ENCODE measurements at regions not wholly inside any gene's neighbourhood (a gene's known extent, or its start where the extent isn't known, plus 50 kb on each side); places are given as distances from the start of the nearest gene placed in this dataset.

DNA sequence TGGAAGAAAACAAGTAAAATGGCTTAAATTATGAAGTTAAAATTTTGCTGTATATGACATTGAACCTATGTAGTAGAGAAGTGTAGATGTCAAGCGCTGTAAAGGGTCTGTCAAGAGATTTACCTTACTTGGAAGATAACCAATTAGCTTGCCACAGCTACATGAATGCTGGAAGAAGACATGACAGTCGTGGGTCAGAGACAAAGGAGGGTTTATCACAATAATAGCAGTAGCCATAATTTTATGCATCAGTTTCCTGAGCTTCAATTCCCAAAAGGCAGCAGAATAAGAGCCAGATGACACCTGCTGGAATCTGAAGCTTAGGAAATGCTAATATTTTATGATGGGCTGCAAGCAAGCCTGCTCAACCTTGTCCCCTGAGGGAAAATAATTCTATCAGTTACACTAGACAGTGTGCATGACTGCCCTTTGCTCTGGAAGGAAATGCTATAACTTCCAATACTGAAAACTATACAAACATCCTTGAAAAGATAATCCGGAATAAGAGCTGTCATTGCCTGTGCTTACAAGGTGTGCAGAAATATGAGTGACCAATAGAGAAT lies 292.9 kb downstream of the PRDM5 start:
- Histone ChIP-seq H3K36me3 (replicated peaks in 1 of 2; ENCODE audit: control insufficient read depth in 1 of 2, insufficient read depth in 2 of 2, low read length in 1 of 2) (no peaks in the 10 kb centered on the region), H3K79me2 (ENCODE audit: insufficient read depth) (no peaks in the 10 kb centered on the region), H3K27me3 (ENCODE audit: insufficient read depth) (no peaks in the 10 kb centered on the region), H3K4me2 (no peak overlapping the region), H3F3A (replicated peaks; ENCODE audit: insufficient read depth) (no peaks in the 10 kb centered on the region), H3K27ac (ENCODE audit: low read depth in 2 of 2, low read length in 1 of 2) (no peak overlapping the region), H4K20me1 (ENCODE audit: insufficient read depth) (no peaks in the 10 kb centered on the region), H3K9ac (no peak overlapping the region), H3K9me3 (no peaks in the 10 kb centered on the region), H2AFZ (ENCODE audit: low read depth) (no peak overlapping the region), H3K4me1 (ENCODE audit: control insufficient read depth in 1 of 2, insufficient read depth in 2 of 2, low read depth in 1 of 2, low read length in 1 of 2) (peaks cover 0 to 4% of the 10 kb centered on the region in 2 experiments; a peak in 1 of 4 replicates), H3K9me2 (no peaks in the 10 kb centered on the region), H3K4me3 (ENCODE audit: low read depth in 2 of 2, low read length in 1 of 2) (no peak overlapping the region)
- no peak for DNase-seq
- POLR2A ChIA-PET = no interaction called here
- TF ChIP-seq MXI1 (IDR thresholded peaks at IDR 0.05; ENCODE audit: low read depth, low read length) (no peak), FOXJ3 (CRISPR knock-in tag; IDR thresholded peaks at IDR 0.05) (no peak), EP300 (IDR thresholded peaks at IDR 0.05; ENCODE audit: borderline replicate concordance in 1 of 2, low read depth in 1 of 2, low read length in 1 of 2) (no peak), FOXM1 (IDR thresholded peaks at IDR 0.05; ENCODE audit: low read depth) (no peak), SIN3A (IDR thresholded peaks at IDR 0.05; ENCODE audit: borderline replicate concordance, low read depth, low read length) (no peak), FOSL2 (IDR thresholded peaks at IDR 0.05; ENCODE audit: borderline replicate concordance, low read depth) (no peak), RXRA (IDR thresholded peaks at IDR 0.05; ENCODE audit: borderline replicate concordance, low read depth) (no peak), RCOR1 (IDR thresholded peaks at IDR 0.05; ENCODE audit: low read length) (no peak), MEF2A (IDR thresholded peaks at IDR 0.05; ENCODE audit: borderline replicate concordance, low read depth) (no peak), ELF1 (IDR thresholded peaks at IDR 0.05) (no peak), TCF12 (IDR thresholded peaks at IDR 0.05) (no peak), YY1 (IDR thresholded peaks at IDR 0.05; ENCODE audit: low read depth) (no peak), TEAD4 (IDR thresholded peaks at IDR 0.05; ENCODE audit: borderline replicate concordance, insufficient read depth) (no peak), NFIC (IDR thresholded peaks at IDR 0.05; ENCODE audit: borderline replicate concordance) (no peak), NRF1 (IDR thresholded peaks at IDR 0.05; ENCODE audit: low read depth, low read length) (no peak), GABPA (IDR thresholded peaks at IDR 0.05; ENCODE audit: low read depth) (no peak), RFX5 (IDR thresholded peaks at IDR 0.05; ENCODE audit: low read length) (no peak), EZH2phosphoT487 (IDR thresholded peaks at IDR 0.05; ENCODE audit: borderline replicate concordance, low read depth) (no peak)
- TF ChIP-seq, protein P1, sequence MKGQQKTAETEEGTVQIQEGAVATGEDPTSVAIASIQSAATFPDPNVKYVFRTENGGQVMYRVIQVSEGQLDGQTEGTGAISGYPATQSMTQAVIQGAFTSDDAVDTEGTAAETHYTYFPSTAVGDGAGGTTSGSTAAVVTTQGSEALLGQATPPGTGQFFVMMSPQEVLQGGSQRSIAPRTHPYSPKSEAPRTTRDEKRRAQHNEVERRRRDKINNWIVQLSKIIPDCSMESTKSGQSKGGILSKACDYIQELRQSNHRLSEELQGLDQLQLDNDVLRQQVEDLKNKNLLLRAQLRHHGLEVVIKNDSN (IDR thresholded peaks at IDR 0.05; ENCODE audit: borderline replicate concordance, low read depth) = no peak
- 53% methylated on average over 3 of the region's 3 CpGs for WGBS (ENCODE audit: low lambda C conversion rate)
- CTCF ChIA-PET = no interaction called here

DNA sequence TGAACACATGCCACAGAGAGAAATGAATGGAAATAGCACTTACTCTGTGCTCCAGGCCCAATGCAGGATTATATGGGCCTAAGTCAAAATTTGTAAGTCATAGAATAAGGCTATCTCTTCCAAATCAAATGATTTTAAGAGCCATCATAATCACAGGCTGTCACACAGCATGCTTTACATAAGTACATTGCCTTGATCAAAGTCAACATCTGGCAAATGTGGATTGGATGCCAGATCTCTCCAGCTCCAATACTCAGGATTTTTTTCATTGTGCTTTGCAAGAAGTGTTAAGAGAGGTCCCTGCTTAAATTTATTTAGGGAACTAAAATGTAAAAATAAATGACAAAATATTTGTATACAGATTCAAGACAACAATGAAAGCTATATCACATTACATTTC lies 299.9 kb downstream of the PRDM5 start:
- no peak overlapping the region for H3K27ac ChIP-seq (ENCODE audit: low read depth in 2 of 2, low read length in 1 of 2)
- no peak overlapping the region for H3K4me3 ChIP-seq (ENCODE audit: low read depth in 2 of 2, low read length in 1 of 2)
- CTCF ChIA-PET = interaction anchor here (1.2 kb wide), 1 partner anchor 64 kb away, joined by 4 read pairs; no protein-coding TSS in a partner anchor
- no peaks in the 10 kb centered on the region for H3K79me2 ChIP-seq (ENCODE audit: insufficient read depth)
- no peaks in the 10 kb centered on the region for H4K20me1 ChIP-seq (ENCODE audit: insufficient read depth)
- TF ChIP-seq TEAD4 (IDR thresholded peaks at IDR 0.05; ENCODE audit: borderline replicate concordance, insufficient read depth) = no peak
- TF ChIP-seq TAF1 (IDR thresholded peaks at IDR 0.05; ENCODE audit: borderline replicate concordance, low read depth, low read length) = no peak
- TF ChIP-seq RCOR1 (IDR thresholded peaks at IDR 0.05; ENCODE audit: low read length) = no peak
- no peak overlapping the region for H2AFZ ChIP-seq (ENCODE audit: low read depth)
- POLR2A ChIA-PET = no interaction called here
- no peak for DNase-seq
- no peaks in the 10 kb centered on the region for H3K9me2 ChIP-seq
- no peaks in the 10 kb centered on the region for H3K4me1 ChIP-seq (ENCODE audit: control insufficient read depth in 1 of 2, insufficient read depth in 2 of 2, low read depth in 1 of 2, low read length in 1 of 2)
- no peaks in the 10 kb centered on the region for H3K27me3 ChIP-seq (ENCODE audit: insufficient read depth)
- no peak overlapping the region for H3K9ac ChIP-seq
- no peaks in the 10 kb centered on the region for H3K36me3 ChIP-seq (replicated peaks in 1 of 2; ENCODE audit: control insufficient read depth in 1 of 2, insufficient read depth in 2 of 2, low read length in 1 of 2)
- no peaks in the 10 kb centered on the region for H3K9me3 ChIP-seq
- H3K4me2 ChIP-seq = no peak overlapping the region
- H3F3A ChIP-seq (replicated peaks; ENCODE audit: insufficient read depth) = no peaks in the 10 kb centered on the region
